ENCODE measurements at regions not wholly inside any gene's neighbourhood (a gene's known extent, or its start where the extent isn't known, plus 50 kb on each side); places are given as distances from the start of the nearest gene placed in this dataset.
"Not testable (repeated sequence)": the region's sequence is repeated elsewhere in the genome, so short reads cannot be mapped to it uniquely, and the experiment has no call there.

DNA sequence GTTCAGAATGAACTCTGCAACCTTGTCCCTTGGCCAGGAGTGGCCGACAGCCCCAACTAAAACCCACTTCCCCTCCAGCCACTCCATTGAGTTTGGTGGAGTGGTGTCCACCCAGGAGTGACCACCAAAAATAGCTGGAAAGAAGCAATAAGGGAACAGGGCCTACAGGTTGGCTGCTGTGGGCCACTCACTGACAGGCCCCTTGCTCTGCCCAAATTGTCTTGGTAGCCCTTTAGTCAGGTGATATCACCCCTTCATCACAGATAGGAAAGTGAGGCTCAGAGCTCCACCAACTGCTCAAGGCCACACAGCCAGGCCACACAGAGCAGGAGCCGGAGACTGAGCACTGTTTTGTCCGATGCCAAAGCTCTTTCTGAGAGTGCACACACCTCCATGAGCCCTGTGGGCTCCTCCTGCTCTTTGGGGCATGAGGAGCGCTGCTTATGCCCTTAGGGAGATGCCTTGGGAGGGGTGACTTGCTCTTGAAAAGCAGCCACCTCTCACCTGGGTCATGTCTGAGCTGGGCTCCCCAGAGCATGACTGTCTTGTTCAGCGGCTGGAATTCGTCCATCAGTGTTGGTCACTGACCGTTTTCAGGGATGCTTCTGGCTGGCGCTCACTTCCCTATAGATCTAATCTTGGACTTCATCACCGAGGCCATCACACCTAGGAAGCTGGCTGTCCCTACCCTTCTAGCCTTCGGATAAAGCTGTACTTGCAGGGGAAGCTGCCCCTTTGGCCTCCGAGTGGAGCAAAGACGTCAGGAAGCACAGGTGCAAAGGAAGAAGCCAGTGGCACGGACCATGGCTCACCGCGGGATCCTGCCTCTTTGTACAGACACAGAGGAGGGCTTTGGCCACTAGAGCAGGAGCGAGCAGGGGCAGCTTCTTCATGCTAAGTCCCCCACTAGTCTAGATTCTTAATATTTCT lies 186.0 kb upstream of the ZNF469 start:
- TF ChIP-seq ZNF677 (tag by site-specific recombination; IDR thresholded peaks at IDR 0.05) (no peak), ZNF785 (tag by site-specific recombination; IDR thresholded peaks at IDR 0.05) (no peak), ZNF660 (tag by site-specific recombination; IDR thresholded peaks at IDR 0.05) (no peak), ZNF335 (tag by site-specific recombination; conservative IDR thresholded peaks at IDR 0.05) (no peak), ZFP69B (tag by site-specific recombination; IDR thresholded peaks at IDR 0.05) (no peak), GLIS1 (tag by site-specific recombination; IDR thresholded peaks at IDR 0.05) (no peak), GLI4 (tag by site-specific recombination; IDR thresholded peaks at IDR 0.05) (no peak), ZNF341 (tag by site-specific recombination; IDR thresholded peaks at IDR 0.05; ENCODE audit: low read depth) (no peak)
- Histone ChIP-seq H3K4me1 (ENCODE audit: control insufficient read depth, insufficient read depth, low read length) (no peaks in the 10 kb centered on the region), H3K36me3 (ENCODE audit: control insufficient read depth in 2 of 2, insufficient read depth in 1 of 2, low read length in 2 of 2) (no peaks in the 10 kb centered on the region), H3K27ac (ENCODE audit: extremely low read depth, low read depth, low read length) (no peak overlapping the region), H3K9me3 (ENCODE audit: control insufficient read depth, insufficient read depth, low read depth, low read length) (no peaks in the 10 kb centered on the region), H3K4me3 (ENCODE audit: low read depth, low read length) (no peak overlapping the region)
- CTCF ChIA-PET: interaction anchor here (0.8 to 1.0 kb wide), 2 partner anchors 183 to 418 kb away, joined by 3 read pairs; no protein-coding TSS in a partner anchor
- POLR2A ChIA-PET: no interaction called here

DNA sequence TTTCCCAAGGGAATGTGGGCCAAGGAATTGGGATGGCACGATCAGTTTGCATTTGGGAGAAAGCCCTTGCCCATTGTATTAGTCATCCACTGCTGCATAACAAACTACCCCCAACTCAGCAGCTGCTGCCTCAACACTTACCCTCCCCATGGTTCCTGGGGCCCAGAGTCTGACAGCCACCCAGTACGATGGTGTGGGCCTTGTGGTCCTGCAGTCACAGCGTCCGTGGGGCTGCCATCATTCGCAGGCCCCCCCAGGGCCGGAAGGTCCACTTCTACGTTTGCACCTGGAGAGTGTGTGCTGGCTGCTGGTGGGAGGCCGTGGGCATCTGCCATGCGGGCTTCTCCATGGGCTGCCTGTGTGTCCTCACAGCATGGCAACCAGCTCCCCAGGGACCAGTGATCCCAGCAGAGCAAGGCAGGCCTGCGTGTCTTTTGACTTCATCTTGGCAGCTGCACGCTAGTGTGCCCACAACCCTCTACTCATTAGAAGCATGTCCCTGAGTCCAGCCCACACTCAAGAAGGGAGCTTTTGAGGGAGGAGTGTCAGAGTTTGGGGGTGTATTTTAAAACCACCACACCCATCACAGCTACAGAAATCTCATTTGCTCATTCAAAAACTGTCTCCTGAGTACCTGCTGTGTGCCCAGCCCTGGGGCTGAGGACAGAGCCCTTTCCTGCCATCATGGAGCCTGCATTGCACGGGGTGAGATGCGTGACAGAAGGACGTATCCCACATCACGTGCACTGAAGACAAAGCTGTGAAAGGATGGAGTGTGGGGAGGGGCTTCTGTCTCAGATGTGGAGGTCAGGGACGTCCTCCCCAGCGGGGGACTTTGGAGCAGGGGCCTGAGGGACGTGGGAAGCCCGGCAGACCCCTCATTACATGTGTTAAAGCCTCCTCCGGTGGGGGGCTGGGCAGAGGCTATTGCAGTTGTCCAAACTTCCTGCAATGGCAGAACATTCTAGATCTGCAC lies 185.0 kb upstream of the ZNF469 start:
- no peak for TF ChIP-seq ZFP69B (tag by site-specific recombination; IDR thresholded peaks at IDR 0.05)
- TF ChIP-seq, protein P1, sequence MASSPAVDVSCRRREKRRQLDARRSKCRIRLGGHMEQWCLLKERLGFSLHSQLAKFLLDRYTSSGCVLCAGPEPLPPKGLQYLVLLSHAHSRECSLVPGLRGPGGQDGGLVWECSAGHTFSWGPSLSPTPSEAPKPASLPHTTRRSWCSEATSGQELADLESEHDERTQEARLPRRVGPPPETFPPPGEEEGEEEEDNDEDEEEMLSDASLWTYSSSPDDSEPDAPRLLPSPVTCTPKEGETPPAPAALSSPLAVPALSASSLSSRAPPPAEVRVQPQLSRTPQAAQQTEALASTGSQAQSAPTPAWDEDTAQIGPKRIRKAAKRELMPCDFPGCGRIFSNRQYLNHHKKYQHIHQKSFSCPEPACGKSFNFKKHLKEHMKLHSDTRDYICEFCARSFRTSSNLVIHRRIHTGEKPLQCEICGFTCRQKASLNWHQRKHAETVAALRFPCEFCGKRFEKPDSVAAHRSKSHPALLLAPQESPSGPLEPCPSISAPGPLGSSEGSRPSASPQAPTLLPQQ (tag by site-specific recombination; IDR thresholded peaks at IDR 0.05): no peak
- peak; percentile 33; the same call in 1 of the 2 replicates for TF ChIP-seq ZIC2 (tag by site-specific recombination; IDR thresholded peaks at IDR 0.05)
- CTCF ChIA-PET: interaction anchor here (0.8 kb wide), 1 partner anchor 419 kb away, joined by 3 read pairs; no protein-coding TSS in a partner anchor
- H3K9me3 ChIP-seq (ENCODE audit: control insufficient read depth, insufficient read depth, low read depth, low read length): no peaks in the 10 kb centered on the region
- H3K4me3 ChIP-seq (ENCODE audit: low read depth, low read length): no peak overlapping the region
- POLR2A ChIA-PET: no interaction called here
- H3K27ac ChIP-seq (ENCODE audit: extremely low read depth, low read depth, low read length): no peak overlapping the region
- H3K4me1 ChIP-seq (ENCODE audit: control insufficient read depth, insufficient read depth, low read length): no peaks in the 10 kb centered on the region
- no peaks in the 10 kb centered on the region for H3K36me3 ChIP-seq (ENCODE audit: control insufficient read depth in 2 of 2, insufficient read depth in 1 of 2, low read length in 2 of 2)

DNA sequence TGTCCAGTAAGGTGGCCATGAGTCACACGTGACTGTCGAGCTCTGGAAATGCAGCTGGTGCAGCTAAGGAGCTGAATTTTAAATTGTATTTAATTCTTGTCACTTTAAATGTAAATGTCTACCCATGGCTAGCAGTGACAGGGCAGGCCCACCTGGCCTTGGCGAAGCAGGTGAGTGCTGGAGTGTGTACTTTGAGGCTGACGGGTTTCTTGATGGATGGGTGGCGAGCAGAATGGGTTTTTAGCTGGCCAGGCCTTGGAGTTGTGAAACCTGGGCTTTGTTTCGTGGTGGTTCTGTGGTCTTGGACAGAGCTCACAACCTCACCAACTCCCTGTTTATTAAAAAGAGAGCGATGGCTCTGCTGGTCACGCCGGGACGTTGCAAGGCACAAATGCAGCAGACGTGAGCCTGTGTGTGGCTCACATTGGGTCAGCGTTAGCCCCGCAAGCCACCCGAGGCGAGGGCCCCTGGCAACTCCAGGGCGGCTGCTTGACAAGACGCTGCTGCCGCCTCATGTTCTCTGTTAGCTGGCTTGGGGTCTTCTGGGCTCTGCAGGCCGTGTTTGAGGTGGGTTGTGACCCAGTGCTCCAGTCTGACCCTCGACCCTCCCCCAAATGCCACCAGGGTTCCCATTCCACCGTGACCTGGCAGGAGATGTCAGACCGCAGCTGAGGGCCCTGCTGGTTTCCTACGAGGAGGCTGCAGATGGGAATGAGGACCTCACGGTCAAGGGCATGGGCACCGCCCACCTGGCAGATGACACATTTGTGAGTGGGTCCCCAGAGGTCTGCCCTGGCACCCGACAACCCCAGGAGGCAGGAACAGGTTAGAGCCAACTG lies 184.1 kb upstream of the ZNF469 start:
- POLR2A ChIA-PET, CTCF ChIA-PET: not testable (repeated sequence)

DNA sequence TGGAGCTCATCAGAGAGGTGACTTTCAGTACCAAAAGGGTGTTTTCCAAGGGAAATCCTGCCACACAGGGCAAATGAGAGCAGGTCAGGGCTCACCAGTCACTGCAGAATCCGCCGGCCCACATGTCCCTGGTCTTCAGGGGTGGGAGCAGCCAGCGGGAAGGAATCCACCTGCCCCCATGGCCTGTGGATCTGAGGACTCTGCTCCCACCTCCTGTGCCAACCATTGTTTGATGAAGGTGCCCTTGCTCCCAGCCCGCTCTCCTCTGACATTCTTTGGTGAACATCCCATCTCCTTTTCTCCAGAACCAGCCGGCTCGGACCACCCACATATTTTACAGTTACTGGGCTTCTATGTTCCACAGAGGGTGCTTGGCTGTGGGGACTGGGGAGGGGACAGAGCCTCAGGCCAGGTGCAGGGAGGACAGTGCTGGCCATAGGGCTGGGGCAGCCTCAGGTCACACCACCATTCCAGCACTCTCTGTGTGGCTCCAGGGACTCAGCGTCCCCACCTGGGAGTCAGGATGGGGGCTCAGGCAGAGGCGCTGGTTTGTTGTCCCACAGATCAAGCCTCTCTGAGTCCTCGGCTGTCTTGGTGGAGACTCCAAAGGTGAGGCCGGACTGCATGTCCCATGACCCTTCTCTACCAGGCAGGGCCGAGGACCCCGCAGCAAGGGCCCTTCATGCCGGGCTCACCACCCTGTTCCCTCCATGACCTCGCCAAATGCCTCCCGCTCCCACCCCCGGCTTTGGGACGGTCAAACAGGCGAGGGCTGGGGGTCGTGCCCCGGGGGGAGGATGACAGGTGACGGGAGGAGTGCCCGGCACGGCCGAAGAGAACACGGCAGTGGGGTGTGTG lies 183.2 kb upstream of the ZNF469 start:
- H3K4me1 ChIP-seq (ENCODE audit: control insufficient read depth, insufficient read depth, low read length); POLR2A ChIA-PET; H3K27ac ChIP-seq (ENCODE audit: extremely low read depth, low read depth, low read length); H3K36me3 ChIP-seq (ENCODE audit: control insufficient read depth in 2 of 2, insufficient read depth in 1 of 2, low read length in 2 of 2); CTCF ChIA-PET; H3K9me3 ChIP-seq (ENCODE audit: control insufficient read depth, insufficient read depth, low read depth, low read length); H3K4me3 ChIP-seq (ENCODE audit: low read depth, low read length): not testable (repeated sequence)

More for the DNA sequence above, 184.1 kb upstream of the ZNF469 start:
- not testable (repeated sequence) for H3K9me3 ChIP-seq (ENCODE audit: control insufficient read depth, insufficient read depth, low read depth, low read length); H3K27ac ChIP-seq (ENCODE audit: extremely low read depth, low read depth, low read length); H3K4me3 ChIP-seq (ENCODE audit: low read depth, low read length); H3K36me3 ChIP-seq (ENCODE audit: control insufficient read depth in 2 of 2, insufficient read depth in 1 of 2, low read length in 2 of 2); H3K4me1 ChIP-seq (ENCODE audit: control insufficient read depth, insufficient read depth, low read length)

DNA sequence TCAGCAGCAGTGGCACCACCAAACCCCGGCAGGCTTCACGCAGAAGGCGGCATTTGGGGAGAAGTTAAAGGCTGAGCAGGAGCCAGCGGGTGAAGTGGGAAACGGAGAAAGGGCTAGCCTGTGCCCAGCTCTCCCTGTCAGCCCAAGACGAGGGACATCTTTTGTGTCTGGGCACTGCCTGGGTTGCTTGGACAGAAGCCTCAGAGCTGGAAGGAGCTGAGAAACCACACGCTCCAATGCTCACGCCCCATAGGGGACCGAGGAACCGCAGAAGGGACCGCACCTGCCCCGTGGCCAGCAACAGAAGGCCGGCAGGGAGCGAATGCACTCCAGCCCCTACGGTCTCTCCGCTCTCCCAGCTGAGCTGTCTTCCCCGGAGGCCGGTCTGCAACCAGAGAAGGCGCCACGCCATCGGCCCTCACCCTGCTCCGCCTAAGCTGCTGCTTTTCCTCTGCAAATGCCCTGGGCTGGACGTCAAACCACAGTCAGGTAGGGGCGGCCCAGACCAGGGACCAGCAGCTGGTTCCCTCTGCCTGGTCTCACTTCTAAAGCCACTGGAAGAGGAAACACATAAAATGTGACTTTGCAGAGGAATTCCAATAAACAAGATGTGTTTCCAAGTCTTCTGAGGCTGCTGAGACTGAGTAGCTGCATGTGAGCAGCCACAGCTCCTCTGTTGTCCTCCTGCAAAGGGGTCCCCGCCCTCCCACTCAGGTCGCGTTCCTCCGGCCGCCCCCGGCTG lies 182.4 kb upstream of the ZNF469 start:
- POLR2A ChIA-PET; H3K4me3 ChIP-seq (ENCODE audit: low read depth, low read length); H3K36me3 ChIP-seq (ENCODE audit: control insufficient read depth in 2 of 2, insufficient read depth in 1 of 2, low read length in 2 of 2); H3K27ac ChIP-seq (ENCODE audit: extremely low read depth, low read depth, low read length); CTCF ChIA-PET; H3K4me1 ChIP-seq (ENCODE audit: control insufficient read depth, insufficient read depth, low read length); H3K9me3 ChIP-seq (ENCODE audit: control insufficient read depth, insufficient read depth, low read depth, low read length): not testable (repeated sequence)
